ENCODE measurements at regions not wholly inside any gene's neighbourhood (a gene's known extent, or its start where the extent isn't known, plus 50 kb on each side); places are given as distances from the start of the nearest gene placed in this dataset.
"Not testable (repeated sequence)": the region's sequence is repeated elsewhere in the genome, so short reads cannot be mapped to it uniquely, and the experiment has no call there.

DNA sequence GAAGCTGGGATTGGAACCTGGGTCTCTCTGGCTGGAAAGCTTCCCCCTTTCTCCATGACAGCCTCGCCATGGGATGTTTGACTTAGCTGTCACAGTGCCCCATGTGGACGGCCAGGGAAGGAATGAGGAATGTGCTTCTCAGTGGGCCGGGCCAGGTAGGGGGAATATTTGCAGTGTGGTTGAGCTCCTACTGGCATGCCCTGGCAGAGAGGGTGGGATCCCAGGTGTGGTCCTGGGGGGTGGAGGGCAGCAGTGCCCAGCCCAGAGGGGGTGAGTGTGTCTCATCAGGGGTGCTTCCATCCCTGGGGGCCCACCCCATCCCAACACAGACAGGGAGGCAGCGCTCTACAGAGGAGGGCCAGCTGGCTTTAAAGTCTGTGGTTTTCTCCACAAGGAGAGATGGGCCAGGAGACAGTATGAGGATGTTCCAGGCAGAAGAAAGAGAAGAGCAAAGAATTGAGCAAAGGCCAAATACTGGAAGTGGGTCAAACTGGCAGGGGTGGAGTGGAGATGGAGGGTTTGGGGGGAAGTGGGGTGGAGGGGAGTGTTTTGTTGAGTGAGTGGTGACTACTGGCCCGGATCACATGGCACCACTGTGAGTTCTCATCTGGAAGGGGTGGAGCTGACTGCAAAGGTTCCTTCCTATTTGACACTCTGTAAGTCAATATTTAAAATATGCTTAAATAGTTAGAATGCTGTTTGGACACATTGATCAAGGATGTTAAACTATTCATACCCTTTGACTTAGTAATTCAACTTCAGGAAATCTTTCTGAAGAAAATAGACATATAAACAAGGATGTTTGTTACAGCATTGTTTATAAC is 94.0 kb downstream of the MYCN start:
- no peak for DNase-seq (ENCODE audit: low read depth, low spot score)
- H3K4me3 ChIP-seq (ENCODE audit: low read length) = no peak overlapping the region

DNA sequence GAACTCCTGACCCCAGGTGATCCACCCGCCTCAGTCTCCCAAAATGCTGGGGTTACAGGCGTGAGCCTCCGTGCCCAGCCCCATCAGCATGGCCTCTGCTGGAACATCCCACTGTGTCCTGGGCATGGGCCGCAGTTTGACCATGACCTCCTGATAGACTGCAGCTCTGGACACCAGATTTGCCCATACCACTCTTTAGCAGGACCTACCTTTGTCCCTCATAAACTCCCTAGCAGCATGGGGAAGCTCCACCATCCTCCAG is 92.6 kb downstream of the MYCN start:
- H3K4me3 ChIP-seq (ENCODE audit: low read length) = no peak overlapping the region
- DNase-seq (ENCODE audit: low read depth, low spot score) = no peak

DNA sequence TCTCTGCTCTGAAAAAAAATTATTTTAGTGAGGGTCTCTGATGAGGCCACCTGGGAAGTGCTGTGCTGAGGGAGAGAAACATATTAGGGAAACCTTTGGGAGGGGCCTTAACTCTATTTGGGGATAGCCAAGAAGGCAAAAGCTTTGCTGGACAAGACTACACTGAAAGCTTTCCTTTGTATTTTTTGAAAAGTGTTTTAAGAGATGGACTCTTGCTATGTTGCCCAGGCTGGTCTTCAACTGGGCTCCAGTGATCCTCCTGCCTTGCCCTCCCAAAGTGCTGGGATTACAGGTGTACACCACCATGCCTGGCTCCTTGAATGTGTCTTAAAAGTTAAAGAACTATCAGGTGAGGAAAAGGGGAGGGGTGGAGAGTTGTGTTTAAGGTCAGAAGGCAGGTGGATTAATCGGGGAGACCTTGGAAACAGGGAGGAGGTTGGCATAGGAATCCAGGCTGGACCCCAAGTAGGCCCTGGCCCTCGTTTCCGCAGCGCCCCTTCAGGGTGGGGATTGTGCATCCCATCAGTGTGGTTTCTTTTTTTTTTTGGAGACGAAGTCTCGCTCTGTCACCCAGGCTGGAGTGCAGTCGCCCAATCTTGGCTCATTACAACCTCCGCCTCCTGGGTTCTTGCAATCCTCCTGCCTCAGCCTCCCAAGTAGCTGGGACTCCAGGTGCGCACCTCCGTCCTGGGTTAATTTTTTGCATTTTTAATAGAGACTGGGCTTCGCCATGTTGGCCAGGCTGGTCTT is 92.1 kb downstream of the MYCN start:
- H3K4me3 ChIP-seq (ENCODE audit: low read length) = no peak overlapping the region
- DNase-seq (ENCODE audit: low read depth, low spot score) = no peak

DNA sequence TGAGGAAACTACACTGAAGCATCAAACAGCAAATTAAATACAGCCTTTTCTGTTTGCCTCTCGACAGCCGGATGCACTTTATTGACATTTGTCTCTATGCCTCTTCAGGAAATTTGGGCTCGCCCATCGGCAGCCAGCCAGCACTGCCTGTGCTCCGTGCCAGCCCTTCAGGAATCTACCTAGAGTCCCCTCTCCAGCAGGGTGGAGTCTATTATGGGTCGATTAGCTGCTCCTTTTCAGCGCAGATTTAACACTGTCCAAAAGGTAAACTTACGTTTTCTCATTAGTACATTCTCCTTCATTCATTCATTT is 91.5 kb downstream of the MYCN start:
- H3K4me3 ChIP-seq (ENCODE audit: low read length) = no peak overlapping the region
- no peak for DNase-seq (ENCODE audit: low read depth, low spot score)

DNA sequence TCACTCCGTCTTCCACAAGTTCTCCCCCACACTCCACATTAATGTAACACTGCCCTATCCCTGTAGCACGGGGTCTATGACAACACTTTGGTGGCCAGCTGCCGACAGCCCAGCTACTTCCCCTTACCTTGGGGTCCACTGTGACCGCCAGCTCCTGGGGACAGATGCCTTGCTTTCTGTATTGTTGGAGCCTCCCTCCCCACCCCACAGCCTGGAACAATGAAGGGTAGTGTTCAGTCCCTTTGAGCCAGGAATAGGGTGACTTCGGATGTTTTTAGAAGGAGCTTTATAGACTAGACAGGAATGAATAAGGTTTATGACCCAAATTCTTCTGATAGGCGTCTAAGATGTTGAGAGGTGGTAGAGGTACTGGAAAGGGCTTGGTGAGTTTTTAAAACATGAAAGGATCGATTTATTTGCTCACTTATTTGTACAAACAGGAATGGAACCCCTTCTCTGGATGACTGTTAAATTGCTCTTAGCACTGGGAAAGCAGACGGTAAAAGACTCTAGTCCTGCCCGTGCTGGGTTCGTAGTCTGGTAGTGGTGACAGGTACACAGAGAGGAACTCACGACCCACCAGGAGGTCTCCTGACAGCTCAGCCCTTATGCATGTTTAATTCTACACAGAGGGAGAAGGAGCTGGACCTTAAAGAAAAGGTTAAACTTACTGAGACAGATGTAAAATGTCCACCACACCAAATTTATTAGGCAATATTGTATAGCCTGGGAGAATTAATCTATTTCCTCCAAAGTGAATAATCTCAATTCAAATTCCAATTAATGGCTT is 90.9 kb downstream of the MYCN start:
- no peak for DNase-seq (ENCODE audit: low read depth, low spot score)
- H3K4me3 ChIP-seq (ENCODE audit: low read length) = no peak overlapping the region

DNA sequence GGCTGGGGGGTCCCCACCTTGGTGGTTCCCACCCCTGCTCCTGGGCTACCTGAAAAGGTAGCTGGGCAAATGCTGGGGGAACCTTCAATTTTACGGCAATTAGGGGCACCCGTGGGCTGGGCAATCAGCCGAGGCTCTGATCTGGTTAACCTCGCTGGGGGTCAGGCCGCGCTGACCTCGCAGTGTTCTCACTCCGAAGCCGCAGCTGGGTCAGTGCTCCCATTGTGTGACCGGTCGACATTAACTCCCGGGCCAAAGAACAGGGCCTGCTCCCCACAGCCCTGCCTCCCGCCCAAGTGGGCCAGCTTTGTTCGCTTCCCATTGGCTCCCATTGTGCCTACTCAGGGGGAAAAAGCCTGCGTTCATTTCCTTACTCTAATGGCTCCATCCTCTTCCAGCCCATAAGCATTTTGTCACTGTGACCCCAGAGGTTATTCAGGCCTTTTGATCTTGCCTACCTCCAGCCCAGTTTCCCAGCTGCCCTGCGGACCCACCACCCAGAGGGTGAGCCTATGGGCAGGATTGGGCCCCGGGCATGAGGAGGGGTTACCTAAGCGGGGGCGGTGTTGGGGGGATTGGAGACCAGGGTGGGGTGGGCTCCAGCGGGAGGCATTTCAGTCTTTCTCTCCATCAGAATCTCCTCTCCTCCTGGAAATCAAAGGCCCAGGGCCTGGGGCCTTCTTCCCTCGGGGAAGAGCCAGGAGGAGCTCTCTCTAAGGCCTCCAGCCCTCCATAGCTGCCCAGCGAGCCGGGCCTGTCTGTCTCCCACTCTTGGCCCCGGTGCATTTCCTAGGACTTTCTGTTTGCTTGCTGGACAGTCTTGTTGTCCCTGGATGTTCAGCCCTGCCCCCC is 90.1 kb downstream of the MYCN start:
- DNase-seq (ENCODE audit: low read depth, low spot score) = no peak
- no peak overlapping the region for H3K4me3 ChIP-seq (ENCODE audit: low read length)

DNA sequence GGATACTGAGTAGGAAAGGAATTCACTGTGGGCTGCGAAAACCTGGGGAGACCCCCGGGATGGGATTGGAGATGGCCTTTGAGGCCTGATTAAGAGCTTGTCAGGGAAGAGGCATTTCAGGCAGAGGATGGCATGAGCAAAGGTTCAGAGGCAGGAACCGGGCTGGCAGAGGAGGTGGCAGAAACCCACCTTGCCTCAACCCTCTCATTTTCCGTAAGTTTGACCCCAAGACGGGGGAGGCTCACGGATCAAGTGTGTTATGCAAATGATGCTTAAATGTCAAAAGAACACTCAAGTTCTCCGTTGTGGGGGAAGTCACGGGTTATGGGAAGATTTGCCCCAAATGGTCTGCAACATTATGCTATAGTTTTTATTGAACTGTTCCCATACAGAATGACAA is 88.3 kb downstream of the MYCN start:
- H3K4me3 ChIP-seq (ENCODE audit: low read length) = no peak overlapping the region
- no peak for DNase-seq (ENCODE audit: low read depth, low spot score)

DNA sequence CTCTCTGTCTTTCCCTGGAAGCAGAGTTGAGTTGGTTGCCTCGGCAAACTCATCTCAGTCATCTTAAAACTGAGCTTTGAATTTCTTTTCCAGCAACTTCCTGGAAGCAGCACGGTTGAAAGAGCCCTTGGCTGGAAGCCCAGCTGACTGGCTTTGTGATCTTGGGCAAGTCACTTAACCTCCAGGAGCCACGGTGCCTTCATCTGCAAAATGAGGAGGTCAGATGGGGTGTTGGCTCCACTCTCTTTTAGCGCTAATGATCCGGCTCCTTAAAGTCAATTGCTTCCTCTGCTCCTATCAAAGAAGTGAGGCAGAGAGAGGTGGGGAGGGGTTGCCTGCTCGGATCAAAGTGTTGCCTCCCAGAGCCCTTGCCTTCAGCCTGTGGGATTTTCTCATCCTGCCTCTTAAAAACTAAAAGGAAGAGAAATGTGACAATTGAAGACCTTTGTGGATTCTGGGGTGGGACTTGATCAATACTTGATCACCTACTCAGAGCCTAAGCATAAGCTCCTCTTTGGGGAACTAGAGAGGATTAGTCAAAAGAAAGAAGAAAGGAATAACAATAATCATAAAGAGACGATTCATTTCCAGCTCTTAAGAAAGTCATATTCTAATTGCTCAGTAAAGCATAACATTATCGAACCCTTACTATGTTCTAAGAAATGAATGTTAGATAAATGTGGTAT is 86.6 kb downstream of the MYCN start:
- no peak overlapping the region for H3K4me3 ChIP-seq (ENCODE audit: low read length)
- no peak for DNase-seq (ENCODE audit: low read depth, low spot score)

DNA sequence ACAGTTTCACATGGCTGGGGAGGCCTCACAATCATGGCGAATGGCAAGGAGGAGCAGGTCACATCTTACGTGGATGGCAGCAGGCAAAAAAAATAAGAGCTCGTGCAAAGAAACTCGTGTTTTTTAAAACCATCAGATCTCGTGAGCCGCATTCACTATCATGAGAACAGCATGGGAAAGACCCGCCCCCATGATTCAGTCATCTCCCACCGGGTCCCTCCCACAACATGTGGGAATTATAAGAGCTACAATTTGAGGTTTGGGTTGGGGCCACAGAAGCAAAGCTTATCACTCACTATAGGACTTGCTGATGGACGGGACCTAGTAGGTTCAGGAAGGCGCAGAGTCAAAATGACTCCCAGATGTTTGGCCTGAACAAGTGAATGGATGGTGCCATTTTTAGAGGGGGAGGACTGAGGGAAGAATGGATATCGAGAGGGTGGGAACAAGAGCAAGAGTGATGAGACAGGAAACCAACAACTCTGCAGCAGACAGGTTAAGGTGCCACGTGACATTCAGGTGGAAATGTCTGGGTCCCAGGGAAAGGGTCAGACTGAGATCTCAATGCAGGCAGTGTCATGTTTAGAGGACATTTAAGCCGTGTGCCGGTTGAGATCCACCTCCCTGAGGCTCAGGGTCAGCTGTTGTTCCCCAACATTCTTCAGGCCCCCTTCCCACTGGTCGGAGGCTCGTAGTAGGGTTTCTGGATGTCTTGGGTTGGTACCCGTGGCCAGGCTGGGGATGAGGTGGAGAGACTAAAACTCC is 85.7 kb downstream of the MYCN start:
- DNase-seq (ENCODE audit: low read depth, low spot score) = no peak
- no peak overlapping the region for H3K4me3 ChIP-seq (ENCODE audit: low read length)

DNA sequence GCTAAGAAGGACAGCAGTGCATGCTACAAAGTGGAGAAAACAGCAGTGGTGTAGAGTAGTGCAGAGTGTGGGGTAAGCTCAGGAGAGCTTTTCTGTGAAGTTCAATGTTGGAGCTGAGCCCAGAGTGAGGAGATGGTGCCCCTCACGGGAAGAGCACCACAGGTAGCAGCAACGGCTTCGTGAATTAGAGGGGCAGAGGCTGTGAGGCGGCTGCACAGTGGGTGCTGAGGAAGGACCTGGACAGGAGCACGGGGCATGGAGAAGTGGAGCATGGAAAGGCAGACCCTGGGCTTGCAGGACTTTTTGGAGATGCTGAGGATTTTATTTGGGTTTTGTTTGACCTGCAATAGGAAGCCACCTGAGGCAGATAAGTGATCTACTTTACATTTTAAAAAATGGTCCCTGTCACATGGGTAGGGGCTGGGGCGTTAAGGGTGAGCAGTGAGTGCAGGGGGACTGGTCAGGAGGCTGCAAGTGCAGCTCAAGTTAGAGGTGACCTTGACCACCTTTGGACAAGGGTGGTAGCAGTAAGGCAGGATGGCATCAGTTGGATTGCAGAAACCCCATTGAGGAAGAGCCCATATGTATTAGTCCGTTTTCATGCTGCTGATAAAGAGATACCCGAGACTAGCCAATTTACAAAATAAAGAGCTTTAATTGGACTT is 85.0 kb downstream of the MYCN start:
- no peak for DNase-seq (ENCODE audit: low read depth, low spot score)
- H3K4me3 ChIP-seq (ENCODE audit: low read length) = no peak overlapping the region

DNA sequence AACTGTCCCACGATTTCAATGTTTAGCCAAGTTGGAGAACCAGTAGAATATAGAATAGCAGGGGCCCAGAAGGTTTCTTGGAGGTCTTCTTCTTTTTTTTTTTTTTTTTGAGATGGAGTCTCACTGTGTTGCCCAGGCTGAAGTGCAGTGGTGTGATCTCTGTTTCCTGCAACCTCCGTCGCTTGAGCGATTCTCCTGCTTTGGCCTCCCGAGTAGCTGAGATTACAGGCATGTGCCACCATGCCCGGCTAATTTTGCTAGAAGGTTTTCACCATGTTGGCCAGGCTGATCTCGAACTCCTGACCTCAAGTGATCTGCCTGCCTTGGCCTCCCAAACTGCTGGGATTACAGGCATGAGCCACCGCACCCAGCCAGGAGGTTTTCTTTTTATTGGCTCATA is 84.3 kb downstream of the MYCN start:
- not testable (repeated sequence) for DNase-seq (ENCODE audit: low read depth, low spot score)

DNA sequence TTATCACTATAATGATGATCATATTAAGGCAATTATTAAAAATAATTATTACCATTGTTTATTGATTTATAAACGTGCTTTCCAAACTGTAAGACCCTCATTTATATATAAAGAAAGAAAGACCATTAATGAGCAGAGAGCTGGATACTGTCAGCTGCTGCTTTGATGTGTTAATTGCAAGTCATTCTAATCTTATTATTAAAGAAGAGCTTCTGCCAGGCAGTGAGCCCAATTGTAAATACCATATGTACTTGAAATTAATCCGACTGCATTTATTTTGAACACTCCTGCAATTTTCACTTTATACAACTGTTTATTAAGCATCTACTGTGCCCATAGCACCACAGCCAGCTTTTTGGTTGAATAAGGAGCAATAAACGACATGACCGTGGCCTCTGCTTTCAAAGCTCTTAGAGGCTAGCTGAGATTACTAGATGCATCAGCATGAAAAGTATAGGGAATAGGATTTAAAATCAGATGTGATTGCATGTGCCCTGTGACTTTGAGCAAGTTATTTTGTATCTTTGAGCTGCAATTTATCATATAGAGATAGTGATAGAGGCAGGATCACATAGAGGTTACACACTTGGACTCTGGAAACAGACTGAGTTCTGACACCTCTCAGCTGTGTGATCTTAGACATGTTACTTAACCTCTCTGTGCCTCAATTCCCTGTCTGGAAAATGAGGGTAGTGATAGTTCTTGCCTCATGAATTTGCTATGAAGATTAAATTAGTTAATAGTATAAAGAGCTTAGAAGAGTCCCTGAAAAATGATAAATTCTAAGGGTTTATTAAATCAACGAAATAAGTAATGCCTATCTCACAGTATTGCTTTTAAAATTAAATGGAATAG is 83.4 kb downstream of the MYCN start:
- DNase-seq (ENCODE audit: low read depth, low spot score) = no peak
- H3K4me3 ChIP-seq (ENCODE audit: low read length) = no peak overlapping the region

More for the DNA sequence above, 84.3 kb downstream of the MYCN start:
- not testable (repeated sequence) for H3K4me3 ChIP-seq (ENCODE audit: low read length)

DNA sequence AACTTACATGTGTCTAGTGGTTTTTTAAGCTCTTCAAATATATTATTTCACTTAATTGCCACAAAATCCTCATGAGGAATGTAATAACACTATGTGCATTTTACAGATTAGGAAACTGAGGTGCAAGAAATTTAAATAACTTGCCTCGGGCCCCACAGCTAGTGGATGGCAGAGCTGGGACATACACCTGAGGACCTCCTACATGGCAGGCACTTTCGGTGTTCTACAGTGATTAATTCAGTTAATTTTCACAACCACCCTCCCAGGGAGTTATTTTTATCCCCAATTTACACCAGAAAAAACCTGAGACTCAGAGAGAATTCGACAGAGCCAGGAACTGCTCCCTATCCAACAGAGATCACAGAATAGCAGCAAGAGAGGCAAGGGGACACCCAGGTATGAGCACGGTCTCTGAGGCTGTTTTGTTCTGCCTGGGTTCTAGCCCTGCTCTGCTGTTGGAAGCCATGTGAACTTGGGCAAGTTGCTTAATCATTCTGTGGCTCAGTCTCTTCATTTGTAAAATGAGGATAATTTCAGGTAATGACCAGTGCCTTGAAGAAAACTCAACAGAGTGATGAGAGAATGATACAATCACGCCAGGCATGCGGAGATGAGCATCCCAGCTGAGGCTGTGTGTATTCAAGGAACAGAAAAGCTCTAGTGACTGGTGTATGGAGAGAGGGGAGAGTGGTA is 82.3 kb downstream of the MYCN start:
- no peak overlapping the region for H3K4me3 ChIP-seq (ENCODE audit: low read length)
- no peak for DNase-seq (ENCODE audit: low read depth, low spot score)

DNA sequence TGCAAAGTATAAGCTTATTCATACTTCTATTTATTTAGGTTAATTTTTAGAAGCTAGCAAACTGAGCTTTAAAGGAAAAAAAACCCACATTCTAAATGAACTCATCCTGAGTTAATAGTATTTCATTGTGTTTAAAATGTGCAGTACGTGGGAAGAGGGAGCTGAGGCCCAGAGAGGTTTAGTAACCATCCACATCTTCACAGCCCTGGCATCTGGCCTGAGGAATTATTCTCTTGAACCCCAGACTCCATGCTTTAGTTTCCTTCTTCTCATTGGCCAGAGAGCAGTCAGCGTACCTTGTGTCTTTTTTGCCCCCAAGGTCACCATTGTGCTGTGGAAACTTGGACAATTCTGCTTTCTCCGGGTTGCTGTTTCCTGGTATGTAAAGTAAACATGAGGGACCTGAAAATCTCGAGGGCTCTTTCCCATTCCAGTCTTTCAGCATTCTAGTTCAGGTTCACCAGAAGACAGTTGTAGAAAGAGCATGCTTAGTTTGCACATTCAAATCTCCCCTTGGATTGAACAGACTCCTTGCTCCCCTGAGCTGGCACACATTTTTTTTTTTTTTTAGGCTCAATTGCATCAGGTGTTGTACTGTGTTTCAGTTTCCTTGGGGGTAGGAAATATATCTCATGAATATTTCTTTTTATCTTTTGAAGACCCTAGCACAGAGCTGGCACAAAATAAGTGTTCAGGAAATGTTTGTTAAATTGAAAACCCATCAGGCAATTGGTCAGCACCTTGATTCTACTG is 81.4 kb downstream of the MYCN start:
- no peak for DNase-seq (ENCODE audit: low read depth, low spot score)
- H3K4me3 ChIP-seq (ENCODE audit: low read length) = no peak overlapping the region

DNA sequence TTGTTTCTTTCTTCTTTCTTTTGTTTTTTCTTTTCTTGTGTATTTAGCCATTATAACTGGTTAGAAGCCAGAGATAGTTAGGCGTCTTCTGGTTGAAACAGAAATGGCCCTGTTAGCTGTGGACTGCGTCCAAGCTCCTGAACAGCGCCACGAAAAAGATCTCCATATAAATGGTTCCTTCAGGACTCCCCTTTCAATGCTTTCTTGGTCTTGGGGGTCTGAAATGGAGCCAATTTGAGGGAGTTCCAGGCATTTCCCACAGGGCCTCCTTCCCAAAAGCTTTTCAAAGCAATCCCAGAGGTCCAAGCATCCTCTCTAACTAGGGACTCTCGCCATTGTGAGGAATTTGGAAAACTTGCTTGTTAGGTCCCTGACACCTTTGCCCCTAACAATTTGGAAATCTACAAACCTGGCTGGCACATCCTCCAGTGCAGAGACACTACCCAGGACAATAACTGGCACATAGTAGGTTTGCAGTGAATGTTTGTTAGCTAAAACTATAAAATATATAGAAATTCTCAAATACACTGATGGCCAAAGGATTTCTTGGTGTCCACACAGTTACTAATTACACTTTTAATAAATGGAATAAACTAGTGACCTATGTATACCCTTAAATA is 80.1 kb downstream of the MYCN start:
- H3K4me3 ChIP-seq (ENCODE audit: low read length) = no peak overlapping the region

More for the DNA sequence above, 80.1 kb downstream of the MYCN start:
- no peak for DNase-seq (ENCODE audit: low read depth, low spot score)

All from Jurkat, Clone E6-1 (cell line).